ENCODE measurements at regions not wholly inside any gene's neighbourhood (a gene's known extent, or its start where the extent isn't known, plus 50 kb on each side); places are given as distances from the start of the nearest gene placed in this dataset.

DNA sequence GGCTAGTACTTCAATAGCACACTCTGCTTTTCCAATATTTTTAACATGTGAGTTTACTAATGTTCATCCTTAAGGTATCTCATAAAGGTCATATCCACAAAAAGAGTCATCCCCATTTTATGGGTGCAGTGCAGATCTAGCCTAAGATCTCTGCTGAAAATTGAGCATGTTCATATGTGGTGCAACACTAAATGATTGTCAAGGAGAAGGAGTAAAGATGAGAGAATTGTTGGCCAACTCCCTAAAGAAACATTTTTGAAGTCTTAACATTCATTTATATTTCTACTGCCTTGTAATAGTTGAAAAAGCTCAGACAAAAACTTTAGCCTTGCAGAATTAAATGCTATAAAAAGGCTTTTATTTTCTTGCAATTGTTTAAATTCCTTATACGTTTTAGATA lies 1159.6 kb downstream of the TBL1XR1 start:
- no peak for TF ChIP-seq EZH2 (IDR thresholded peaks at IDR 0.05; ENCODE audit: insufficient read depth, low read length)
- TF ChIP-seq, protein P1, sequence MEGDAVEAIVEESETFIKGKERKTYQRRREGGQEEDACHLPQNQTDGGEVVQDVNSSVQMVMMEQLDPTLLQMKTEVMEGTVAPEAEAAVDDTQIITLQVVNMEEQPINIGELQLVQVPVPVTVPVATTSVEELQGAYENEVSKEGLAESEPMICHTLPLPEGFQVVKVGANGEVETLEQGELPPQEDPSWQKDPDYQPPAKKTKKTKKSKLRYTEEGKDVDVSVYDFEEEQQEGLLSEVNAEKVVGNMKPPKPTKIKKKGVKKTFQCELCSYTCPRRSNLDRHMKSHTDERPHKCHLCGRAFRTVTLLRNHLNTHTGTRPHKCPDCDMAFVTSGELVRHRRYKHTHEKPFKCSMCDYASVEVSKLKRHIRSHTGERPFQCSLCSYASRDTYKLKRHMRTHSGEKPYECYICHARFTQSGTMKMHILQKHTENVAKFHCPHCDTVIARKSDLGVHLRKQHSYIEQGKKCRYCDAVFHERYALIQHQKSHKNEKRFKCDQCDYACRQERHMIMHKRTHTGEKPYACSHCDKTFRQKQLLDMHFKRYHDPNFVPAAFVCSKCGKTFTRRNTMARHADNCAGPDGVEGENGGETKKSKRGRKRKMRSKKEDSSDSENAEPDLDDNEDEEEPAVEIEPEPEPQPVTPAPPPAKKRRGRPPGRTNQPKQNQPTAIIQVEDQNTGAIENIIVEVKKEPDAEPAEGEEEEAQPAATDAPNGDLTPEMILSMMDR (IDR thresholded peaks at IDR 0.05; ENCODE audit: insufficient read depth, low read depth, low read length), result no peak

All from astrocyte (in vitro differentiated cells and primary cell).